ENCODE measurements at regions not wholly inside any gene's neighbourhood (a gene's known extent, or its start where the extent isn't known, plus 50 kb on each side); places are given as distances from the start of the nearest gene placed in this dataset.

DNA sequence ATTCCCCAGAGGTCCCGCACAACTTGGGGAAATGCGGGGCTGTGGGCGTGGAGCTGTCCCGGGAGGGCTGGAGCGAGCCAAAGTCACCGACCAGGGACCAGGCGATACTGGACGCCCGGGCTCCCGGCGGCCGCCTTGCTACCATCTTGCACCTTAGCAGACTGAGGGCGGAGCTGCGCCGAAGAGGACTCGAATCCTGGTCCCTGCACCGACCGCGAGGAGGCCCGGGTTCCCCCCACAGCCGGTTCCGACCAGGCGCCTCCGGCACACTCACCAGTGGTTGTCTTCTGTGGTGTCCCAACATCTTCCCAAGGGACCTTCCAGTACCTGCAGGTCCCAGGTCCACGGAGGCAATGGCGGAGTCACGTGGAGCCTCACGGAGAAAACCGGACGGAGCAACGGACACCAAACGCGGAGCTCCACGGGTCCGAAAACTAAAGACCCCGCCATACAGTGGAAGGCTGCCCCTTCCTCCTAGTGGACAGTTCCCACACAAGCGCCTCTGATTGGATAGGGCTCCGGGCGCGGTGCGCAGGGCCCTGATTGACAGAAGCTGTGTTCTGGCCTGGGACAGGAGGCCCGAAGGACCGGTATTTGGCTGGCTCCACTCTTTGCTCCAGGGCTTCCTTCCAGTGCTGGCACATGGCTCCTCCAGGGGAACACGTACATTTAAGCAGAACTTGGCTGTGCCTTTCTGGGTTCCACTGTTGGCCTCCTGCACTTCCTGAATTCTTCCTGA, 124.6 kb upstream of the ZNF479 start:
- no peak for DNase-seq

DNA sequence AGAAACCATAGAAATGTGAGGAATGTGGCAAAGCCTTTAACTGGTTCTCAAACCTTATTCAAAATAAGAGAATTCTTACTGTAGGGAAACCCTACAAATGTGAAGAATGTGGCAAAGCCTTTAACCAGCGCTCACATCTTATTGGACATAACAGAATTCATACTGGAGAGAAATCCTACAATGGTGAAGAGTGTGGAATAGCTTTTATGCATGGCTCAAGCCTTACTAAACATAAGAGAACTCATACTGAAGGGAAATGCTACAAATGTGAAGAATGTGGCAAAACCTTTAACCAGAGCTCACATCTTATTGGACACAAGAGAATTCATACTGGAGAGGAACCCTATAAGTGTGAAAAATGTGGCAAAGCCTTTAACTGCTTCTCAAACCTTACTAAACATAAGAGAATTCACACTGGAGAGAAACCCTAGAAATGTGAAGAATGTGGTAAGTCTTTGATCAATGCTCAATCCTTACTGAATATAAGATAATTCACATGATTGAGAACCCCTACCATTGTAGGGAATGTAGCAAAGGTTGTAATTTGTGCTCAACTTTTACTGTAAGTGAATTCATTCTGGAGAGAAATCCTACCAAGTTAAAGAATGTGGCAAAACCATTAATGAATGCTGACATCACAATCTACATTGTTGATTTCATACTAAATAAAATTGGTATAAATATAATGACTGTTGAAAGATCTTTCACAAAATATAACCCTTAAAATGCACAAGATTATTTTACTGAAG, 142.5 kb upstream of the ZNF479 start:
- no peak for DNase-seq

DNA sequence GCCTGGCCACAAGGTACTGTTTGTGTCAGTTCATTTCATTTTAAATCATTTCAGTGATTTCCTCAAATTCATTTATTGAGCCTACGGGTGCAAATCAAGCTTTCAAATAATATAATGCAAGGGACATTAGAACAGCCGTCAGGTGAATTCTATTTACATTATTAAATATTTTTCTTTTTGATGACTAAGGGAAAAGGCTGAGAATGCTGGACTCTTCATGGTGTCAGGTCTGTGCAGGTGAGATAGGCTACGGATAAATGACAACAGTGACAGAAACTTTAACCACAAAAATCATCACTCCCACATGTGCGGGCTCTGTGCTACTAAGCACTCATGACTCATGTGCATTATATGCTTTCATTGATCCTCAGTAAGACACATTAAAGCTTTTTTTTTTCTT, 149.2 kb upstream of the ZNF716 start:
- no peak for DNase-seq

DNA sequence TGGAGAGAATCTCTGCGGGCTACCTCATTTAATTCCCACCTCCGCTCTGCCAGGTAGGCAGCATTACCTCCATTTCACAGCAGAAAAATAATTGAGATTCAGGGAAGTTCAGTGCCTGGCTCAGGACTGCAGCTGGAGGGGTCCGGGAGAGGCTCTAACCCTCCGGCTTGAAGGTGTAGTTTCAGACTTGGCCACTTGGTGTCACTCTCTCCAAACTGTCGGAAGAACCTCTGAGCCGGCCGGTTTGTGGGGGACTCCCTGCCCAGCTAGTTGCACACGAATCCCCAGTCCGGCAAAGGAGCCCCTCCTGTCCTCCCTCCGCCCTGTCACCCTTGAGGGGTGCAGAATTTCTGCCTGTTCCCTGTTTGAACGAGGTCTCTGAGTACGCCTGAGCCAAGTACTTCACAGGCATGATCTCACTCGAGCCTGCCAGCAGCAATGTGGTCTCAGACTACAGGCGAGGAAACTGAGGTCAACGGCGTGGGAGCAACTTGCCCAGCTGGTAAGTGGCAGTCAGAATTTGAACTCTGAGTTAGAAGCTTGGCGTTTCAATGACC, 144.7 kb upstream of the ZNF716 start:
- DNase-seq = no peak

DNA sequence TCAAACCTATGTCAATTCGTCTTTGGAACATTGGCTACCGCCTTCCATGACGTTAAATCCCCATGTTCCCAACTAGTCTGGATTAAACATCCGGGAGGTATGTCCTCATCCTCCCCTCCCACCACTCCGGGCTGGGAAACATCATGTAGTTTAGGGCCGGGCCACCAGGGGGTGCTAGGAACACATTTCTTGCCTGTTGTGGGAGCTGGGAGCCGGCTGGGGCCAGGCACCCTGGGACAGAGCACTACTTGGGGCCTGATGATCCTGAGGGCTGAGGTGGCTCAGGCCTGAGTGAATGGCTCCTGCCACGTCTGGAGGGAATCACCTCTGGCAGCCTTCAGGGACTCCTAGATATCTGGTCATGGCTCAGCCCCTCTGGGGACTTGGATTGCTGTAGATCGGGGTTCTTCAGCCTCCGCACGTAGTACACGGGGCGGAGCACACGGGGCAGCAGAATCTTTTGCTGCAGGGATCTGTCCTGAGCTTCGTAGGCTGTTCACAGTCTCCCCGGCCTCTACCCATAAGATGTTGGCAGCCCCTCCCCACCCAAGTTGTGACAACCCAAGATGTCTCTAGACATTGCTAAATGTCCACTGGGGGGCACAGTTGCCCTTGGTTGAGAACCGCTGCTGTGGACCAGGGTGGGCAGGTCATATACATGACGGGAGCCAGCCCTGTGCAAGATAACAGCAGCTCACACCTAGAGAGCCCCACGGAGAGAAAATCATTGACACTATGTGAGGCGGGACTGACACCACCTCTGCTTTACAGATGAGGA, 141.2 kb upstream of the ZNF716 start:
- peak; percentile 2 for DNase-seq

DNA sequence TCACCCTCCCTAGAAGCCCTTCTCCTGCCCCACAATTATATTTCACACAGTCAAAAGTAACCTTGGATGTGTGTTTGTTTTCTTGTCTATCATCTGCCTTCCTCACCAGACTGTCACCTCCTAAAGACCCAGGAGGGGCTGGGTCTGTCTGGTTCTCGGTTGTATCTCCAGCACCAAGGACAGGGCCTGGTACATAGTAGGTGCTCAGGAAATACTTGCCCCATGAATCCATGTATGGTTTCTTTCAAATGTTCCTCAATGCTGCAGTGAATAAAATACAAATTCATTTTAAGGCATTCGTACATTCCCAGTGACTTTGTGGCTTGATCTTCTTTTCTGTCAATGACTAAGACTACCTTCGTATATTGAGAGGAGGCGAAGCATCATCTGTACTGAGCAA, 122.9 kb upstream of the ZNF716 start:
- no peak for DNase-seq

DNA sequence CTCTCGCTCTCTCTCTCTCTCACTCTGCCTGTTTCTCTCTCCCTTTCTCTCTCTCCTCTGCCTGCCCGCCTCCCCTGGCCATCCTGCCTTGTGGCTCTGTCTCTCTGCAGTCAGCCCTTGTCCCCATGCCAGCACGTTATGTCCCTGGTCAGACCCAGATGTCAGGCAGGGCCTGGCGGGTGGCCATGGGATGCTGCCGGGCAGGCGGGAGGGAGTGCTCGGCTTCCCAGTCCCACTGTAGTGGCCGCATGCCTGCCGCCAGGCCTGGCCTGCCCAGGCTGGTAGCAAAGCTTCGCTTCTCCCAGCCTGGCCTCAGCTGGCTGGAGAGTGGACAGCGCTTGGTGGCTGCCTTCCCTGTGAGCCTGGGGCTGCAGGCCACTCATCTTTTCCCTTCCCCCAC, 121.5 kb upstream of the ZNF716 start:
- DNase-seq = no peak

DNA sequence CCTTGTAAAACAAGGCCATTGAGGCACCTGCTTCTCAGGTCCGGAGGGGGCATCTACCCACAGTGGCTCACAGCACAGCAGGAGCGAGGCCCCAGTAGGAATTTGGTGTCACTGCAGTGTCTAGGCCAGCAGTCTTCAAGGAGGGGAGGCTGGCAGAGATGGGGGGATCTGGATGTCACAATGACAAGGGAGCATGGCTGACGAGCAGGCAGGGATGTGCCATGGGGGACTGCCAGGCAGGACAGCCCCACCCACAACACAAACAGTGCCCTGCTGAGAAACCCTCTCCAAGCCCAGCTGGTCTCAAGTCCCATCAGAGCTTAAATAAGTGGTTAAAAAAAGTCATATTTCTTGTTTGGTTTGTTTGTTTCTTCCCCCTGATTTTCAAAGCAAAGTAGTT, 121.0 kb upstream of the ZNF716 start:
- DNase-seq = no peak

DNA sequence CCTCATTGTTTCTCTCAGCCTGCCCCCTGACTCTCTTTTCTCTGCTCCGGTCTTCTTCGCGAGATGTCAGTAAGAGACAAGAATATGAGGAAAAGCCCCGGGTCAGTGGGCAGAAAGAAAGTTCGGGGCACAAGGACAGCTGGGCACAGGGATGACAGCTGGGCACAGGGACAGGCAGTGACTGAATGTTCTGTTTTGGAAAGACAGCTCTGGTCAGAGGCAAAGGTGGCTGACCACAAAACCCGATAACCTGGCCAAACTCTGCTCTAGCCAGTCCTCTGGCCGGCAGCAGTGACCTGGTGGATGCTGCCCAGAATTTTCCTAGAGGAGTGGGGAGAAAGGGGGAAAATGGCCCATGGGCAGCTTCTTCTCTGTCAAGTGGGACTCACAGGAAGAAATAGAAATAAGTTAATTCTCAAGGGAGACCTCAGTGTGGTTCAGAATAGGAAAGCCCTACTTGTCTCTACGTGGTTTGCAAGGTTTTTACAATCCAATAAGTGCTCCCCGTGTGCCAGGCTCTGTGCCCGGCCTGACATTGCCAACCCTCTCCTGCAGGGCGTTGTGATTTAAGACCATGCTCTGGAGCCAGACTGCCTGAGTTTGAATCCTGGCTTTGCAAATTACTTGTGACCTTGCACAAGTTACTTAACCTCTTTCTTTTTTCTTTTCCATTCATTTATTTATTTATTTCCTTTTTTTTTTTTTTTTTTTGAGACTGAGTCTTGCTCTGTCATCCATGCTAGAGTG, 110.6 kb upstream of the ZNF716 start:
- no peak for DNase-seq

DNA sequence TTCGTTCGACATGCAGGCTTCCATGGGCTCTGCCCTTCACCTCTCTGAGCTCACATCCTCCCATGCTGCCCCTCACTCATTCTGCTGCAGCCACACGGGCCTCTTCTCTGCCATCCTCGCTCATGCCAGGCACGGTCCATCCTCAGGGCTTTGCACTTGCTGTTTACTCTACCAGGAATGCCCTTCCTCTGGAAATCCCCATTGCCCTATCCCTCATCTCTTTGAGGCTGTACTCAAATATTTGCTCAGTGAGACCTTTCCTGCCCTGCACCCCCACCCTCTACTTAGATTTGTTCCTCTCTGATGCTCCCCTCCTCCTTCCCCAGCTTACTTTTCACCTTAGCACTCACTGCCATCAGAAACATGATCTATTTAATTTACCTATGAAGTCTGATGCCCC, 107.0 kb upstream of the ZNF716 start:
- DNase-seq = no peak

DNA sequence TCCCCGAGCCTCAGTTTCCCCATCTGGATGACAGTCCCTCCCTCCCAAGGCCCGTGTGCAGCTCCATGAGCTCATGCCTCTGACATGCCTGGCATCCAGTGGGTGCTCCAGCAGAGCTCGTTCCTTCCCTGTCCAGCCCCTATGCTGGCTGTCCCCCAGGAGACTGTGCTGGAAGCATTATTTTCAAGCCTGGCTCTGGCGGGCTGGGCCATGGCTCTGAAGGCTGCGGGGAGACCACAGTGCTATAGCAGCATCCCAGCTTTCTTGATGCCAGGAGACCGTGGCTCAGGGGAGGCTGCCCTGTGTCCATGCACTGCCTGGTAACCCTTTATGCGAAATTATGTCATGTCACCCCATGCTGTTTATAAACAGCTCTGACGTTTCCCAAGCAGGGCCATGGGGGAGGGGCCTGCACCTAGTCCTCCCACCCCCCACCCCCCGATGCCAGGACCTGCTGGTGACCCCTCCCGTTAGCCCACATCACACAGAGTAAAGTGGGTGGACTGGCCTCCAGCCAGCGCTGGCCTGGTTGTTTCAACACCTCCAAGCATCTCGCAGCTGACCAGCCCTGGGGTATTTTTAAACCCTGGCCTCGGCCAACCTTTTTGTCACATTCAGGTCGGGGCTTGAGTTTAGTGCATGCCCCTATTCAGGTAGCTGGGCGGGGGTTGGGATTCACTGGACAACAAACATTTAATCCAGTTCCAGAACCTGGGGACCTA, 105.9 kb upstream of the ZNF716 start:
- no peak for DNase-seq

DNA sequence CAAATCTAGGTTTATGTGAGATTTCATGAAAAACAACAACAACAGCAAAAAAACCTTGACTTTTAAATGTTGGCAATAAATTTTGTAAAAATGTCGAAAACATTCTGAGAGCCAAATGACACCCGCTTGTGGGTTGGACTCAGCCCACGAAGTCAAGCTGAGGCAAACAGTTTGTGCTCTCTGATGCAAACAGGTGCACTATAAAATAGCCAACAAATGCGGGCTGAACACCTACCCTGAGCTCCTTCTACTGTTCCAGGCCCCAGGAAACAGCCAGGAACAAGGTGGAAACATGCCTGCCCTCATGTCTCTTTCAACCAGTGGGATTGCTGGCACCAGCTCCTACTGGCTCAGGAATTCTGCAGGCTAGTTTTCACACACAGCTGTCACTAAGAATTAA, 105.0 kb upstream of the ZNF716 start:
- no peak for DNase-seq

DNA sequence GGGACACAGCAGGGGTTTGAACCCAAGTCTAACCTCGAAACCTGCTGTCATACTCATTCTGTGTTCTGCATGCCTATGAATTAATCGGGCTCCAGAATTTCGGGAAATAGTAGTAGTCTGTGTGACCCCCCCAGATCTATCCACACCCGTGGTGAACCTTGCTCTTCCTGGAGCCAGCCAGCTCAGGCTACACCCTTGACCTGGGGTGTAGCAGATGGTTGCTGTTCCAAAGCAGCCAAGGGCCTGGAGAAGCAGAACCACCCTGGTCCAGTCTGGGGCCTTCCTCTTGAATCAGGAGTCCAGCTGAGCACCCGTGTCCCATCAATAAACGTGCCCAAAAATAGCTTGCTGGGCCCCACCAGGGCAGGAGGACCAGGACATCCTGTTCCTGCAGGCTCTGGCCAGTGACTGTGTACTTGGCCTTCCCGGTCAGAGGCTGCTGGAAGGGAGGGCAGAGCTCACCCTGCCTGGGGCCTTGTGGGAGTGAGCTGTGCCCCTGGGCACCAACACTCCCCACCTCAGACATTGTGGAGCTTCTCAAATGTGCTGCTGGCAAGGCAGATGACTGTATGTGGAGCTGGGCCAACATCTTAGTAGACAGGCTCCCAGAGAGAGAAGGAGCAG, 101.2 kb upstream of the ZNF716 start:
- no peak for DNase-seq

DNA sequence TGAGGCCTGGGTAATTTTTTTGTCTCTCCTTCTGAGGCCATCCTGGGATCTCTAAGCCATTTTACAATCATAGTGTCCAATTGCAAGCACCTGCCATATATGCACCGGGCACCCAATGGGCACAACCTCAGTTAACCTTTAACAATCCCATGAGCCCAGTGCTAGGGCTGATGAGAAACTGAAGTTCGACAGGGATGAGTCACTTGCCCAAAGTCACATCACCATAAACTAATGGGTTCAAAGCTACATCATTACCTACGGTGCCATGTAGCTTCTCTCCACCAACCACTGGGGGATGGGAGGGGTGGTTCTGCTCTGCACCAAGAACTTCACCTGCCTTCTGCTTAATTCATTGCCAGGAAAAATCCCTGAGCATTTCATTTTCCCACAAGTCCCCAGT, 95.8 kb upstream of the ZNF716 start:
- DNase-seq = no peak

DNA sequence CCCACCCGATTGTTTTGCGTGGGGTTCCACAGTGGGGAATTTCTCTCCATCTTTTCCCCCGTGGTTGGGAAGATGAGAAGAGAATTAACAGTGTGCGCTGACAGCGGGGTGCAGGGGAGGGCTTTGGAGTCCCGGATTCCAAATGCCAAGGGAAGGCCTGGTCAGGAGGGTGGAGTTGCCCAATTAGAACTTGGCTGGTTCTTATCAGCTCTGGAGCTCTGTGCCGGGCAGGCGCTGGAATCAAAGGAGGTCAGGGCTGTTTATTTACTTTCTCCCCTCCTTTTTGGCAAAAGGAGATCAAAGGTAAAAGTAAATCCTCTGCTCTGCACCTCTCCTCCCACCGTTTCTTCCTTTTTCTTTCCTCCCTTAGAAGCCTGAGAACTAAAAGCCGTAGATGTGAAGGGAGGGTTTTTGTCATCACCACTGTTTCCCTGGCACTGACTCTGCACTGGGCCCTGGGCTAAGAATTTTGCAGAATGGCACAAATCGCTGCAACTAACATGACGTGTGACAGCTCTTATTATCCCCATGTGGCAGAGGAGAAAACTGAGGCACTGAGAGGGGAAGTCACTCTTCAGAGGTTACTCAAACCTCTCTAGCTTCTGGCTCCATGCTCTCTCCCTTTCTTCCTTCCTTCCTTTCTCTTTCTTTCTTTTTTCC, 95.2 kb upstream of the ZNF716 start:
- no peak for DNase-seq

DNA sequence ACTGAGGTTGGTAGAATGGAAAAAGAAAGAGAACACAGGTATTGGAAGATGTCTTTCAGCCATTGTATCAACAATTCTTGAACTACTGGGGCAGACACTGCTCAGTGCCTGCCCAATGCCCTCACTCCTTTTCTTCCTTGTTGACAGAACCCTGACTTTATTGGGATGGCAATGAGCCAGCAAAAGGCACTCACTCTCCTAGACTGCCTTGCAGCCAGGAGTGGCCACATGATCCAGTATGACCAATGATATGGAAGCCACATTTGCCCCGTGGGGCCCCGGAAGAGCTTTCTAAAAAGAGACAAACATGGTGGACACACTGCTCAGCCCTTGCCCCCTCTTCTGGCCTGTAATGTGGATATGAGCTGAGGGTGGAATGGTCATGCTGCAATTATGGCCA, 88.6 kb upstream of the ZNF716 start:
- DNase-seq = no peak

DNA sequence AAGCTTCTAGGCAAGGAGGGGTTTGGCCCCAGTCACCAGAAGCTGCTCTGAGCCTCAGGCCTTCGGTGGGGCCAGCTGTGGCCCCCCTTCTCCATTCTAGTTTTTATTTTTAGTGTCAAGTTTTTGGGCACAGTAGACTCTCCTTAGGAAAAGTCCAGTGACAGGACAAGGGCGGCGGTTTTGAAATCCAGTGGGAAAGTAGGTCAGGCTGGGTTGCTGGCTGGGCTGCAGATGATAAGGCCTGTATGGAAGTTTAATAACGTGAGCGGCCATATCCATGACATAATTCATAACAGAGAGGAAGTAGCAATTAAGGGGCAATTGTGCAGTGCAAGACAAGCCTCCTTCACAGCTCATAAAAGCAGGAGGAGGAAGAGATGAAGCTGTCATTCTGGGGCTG, 87.1 kb upstream of the ZNF716 start:
- no peak for DNase-seq

DNA sequence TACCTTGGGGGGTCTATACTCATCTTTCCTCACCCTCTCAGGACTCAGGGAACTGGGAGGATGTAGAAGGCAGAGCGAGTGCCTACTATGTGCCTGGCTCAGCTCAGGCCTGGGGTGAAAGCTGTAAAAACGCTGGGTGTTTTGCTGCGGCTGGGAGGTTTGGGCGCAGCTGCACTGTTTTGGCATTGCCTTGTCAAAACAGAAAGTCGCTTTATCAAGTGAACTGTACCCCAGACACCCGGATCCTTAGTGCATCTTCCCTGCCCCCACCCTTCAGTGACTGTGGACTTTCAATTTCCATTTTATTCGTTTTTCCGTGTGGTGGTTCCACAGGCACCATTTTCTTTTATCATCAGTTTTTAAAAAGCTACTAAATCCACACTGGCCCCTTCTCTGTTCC, 86.7 kb upstream of the ZNF716 start:
- DNase-seq = no peak

DNA sequence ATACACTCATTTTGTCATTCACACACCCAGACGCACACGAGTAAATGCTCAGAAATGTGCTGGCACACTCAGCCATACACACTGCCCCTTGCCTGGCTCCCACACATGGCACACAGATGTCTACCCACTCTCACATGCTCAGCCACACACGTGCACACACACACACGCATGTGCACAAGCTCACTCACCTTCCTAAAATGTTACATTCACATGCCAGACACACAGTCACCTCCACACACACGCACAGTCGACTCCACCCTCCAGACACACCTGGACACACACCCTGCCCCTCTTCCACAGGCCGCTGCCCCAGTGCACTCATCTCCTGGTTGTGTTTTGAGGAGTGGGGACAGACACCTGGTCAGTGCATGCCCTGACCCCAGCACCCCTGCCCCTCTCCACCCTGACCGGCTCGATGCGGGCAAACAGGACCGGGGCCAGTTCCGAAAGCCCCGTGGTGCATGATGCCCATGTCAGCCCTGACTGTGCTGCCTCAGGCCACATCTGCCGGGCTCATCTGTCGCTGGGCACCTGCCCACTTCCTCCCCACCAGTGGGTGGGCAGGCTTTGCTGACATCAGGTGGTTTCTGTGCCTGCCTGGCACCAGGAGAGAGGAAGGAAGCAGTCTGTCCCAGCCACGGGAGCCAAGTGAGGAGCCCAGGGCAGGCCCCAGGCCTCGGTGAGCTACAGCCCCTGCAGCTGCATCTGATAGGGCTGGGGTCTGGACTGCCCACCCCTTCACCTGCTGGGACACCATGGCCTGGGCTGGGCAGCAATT, 84.9 kb upstream of the ZNF716 start:
- DNase-seq = no peak

DNA sequence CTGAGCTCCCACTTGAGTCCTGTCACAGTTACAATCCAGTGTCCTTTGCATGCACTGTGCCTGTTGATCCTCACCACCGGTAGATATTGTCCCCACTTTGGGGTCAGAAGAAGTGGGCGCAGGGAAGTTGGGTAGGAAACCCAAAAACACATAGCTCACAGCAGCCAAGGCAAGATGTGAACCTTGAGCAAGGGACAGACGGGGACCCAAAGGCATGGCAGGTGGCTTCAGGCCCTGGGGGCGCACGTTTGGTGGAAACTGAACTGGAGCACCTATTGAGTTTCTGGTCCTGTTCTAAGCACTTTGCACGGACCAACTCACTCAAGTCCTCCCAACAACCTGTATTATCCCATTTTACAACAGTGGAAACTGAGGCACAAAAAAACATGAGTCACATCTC, 82.8 kb upstream of the ZNF716 start:
- DNase-seq = no peak

All from NCI-H526 treated with DMSO at 0.1 percent for 48 hours (cell line).